ENCODE measurements at regions not wholly inside any gene's neighbourhood (a gene's known extent, or its start where the extent isn't known, plus 50 kb on each side); places are given as distances from the start of the nearest gene placed in this dataset.

- no peaks in the 10 kb centered on the region for H4K20me1 ChIP-seq (replicated peaks; ENCODE audit: control insufficient read depth, insufficient read depth, low read length)
- in situ Hi-C loops (cut with MboI) (no loop called here), intact Hi-C loops (cut with micrococcal nuclease) (no loop called here)
- no TSS peak for BruUV-seq (replicated peaks)
- H3K9me1 ChIP-seq (ENCODE audit: control insufficient read depth, insufficient read depth, low read length): no peaks in the 10 kb centered on the region
- no peaks in the 10 kb centered on the region for H3K79me2 ChIP-seq (ENCODE audit: control insufficient read depth, insufficient read depth, low read length)
- ChIA-PET POLR2A (interaction anchor here (0.6 to 1.4 kb wide), 4 partner anchors 8 to 221 kb away, joined by 3 to 5 read pairs (median 4); partner anchors contain the start of gene CCR2), CTCF (ENCODE audit: low intra/inter-chr PET ratio) (no interaction called here)
- H3K4me1 ChIP-seq (replicated peaks in 1 of 2; ENCODE audit: control insufficient read depth in 2 of 2, insufficient read depth in 2 of 2, low read length in 2 of 2): no peaks in the 10 kb centered on the region
- H3K4me2 ChIP-seq (ENCODE audit: insufficient read depth, low read length): no peak overlapping the region
- no peak overlapping the region for H3K9ac ChIP-seq (ENCODE audit: insufficient read depth in 1 of 2, low read depth in 2 of 2, low read length in 2 of 2)
- ATAC-seq (no peak), DNase-seq (ENCODE audit: extremely low read depth in 1 of 4, low spot score in 3 of 4) (no peak), FAIRE-seq (no peak)
- H3K4me3 ChIP-seq: no peak overlapping the region
- H3K27me3 ChIP-seq (ENCODE audit: control insufficient read depth in 2 of 2, insufficient read depth in 2 of 2, low read length in 2 of 2): peaks cover 0 to 19% of the 10 kb centered on the region in 2 experiments; a peak in 3 of 5 replicates
- no peaks in the 10 kb centered on the region for H3K36me3 ChIP-seq (ENCODE audit: control insufficient read depth, insufficient read depth, low read length)
- H3K27ac ChIP-seq (ENCODE audit: extremely low read depth, low read depth, low read length): no peak overlapping the region
- whole genome bisulfite sequencing (ENCODE audit: insufficient coverage, low coverage, missing lambda C conversion rate): 0% methylated on average over 3 of the region's 3 CpGs
- H3K9me3 ChIP-seq (replicated peaks; ENCODE audit: control insufficient read depth, insufficient read depth, low read depth, low read length): no peaks in the 10 kb centered on the region
- no peak overlapping the region for H2AFZ ChIP-seq (ENCODE audit: low read depth, low read length)
- TF ChIP-seq ZBTB12 (CRISPR knock-in tag; IDR thresholded peaks at IDR 0.05) (no peak), KHSRP (IDR thresholded peaks at IDR 0.05) (no peak), FOXP4 (CRISPR knock-in tag; IDR thresholded peaks at IDR 0.05; ENCODE audit: borderline replicate concordance) (no peak), RUNX1 (IDR thresholded peaks at IDR 0.05; ENCODE audit: low read depth) (no peak), ZNF398 (CRISPR knock-in tag; IDR thresholded peaks at IDR 0.05) (no peak), BHLHE40 (IDR thresholded peaks at IDR 0.05; ENCODE audit: low read length) (no peak), HDAC1 (IDR thresholded peaks at IDR 0.05) (no peak), ZNF282 (CRISPR knock-in tag; IDR thresholded peaks at IDR 0.05) (no peak), E2F6 (IDR thresholded peaks at IDR 0.05; ENCODE audit: borderline replicate concordance in 1 of 2, extremely low read depth in 1 of 2, insufficient read depth in 1 of 2, insufficient read length in 1 of 2, low read depth in 1 of 2, low read length in 1 of 2, poor library complexity in 1 of 2, severe bottlenecking in 1 of 2) (no peak), MXI1 (IDR thresholded peaks at IDR 0.05; ENCODE audit: low read depth, low read length) (no peak), THRB (CRISPR knock-in tag; conservative IDR thresholded peaks at IDR 0.05) (no peak), BDP1 (IDR thresholded peaks at IDR 0.05; ENCODE audit: insufficient read depth, insufficient read length) (no peak), ZBTB8A (IDR thresholded peaks at IDR 0.05; ENCODE audit: partially characterized antibody) (no peak)
These were observed 74.8 kb downstream of the CCR1 start for GRCh38 chr3:46133285-46133684.
